ENCODE measurements at regions not wholly inside any gene's neighbourhood (a gene's known extent, or its start where the extent isn't known, plus 50 kb on each side); places are given as distances from the start of the nearest gene placed in this dataset.

GRCh38 chr18:8536231-8536630 lies 73.0 kb upstream of the RAB12 start:
- Histone ChIP-seq H3F3A (ENCODE audit: low read length, unreplicated experiment) (no peaks in the 10 kb centered on the region), H3K4me1 (ENCODE audit: insufficient read depth, low read length) (no peaks in the 10 kb centered on the region), H3K4me2 (ENCODE audit: low read length) (no peak overlapping the region), H2AFZ (ENCODE audit: low read length) (no peak overlapping the region), H3K79me2 (ENCODE audit: low read length) (no peaks in the 10 kb centered on the region), H3K9me2 (replicated peaks; ENCODE audit: low read length) (no peaks in the 10 kb centered on the region), H3K9me3 (ENCODE audit: low read length) (peaks cover 10% of the 10 kb centered on the region), H3K36me3 (ENCODE audit: low read depth, low read length) (no peaks in the 10 kb centered on the region), H3K4me3 (ENCODE audit: low read length) (no peak overlapping the region), H3K9ac (ENCODE audit: low read length) (no peak overlapping the region), H4K20me1 (ENCODE audit: low read length) (no peaks in the 10 kb centered on the region), H3K27me3 (ENCODE audit: low read length) (peaks cover 13% of the 10 kb centered on the region; the same call in 1 of the 2 replicates), H3K27ac (ENCODE audit: low read length) (no peak overlapping the region)
- CTCF ChIA-PET, result no interaction called here
- no TSS peak for BruUV-seq (replicated peaks)
- POLR2A ChIA-PET (ENCODE audit: unreplicated experiment), result no interaction called here
- DNase-seq, result no peak
- no peak for TF ChIP-seq EZH2 (IDR thresholded peaks at IDR 0.05; ENCODE audit: low read length, unreplicated experiment)
- no peak for TF ChIP-seq CTCF (conservative IDR thresholded peaks at IDR 0.05; ENCODE audit: low read depth, low read length)
- no peak for TF ChIP-seq EZH2phosphoT487 (IDR thresholded peaks at IDR 0.05; ENCODE audit: borderline replicate concordance, low read length)
- peak; percentile 60 for ATAC-seq
- intact Hi-C loops (cut with micrococcal nuclease), result no loop called here

- intact Hi-C loops (cut with micrococcal nuclease), result no loop called here
- no peaks in the 10 kb centered on the region for H3K36me3 ChIP-seq (ENCODE audit: low read depth, low read length)
- DNase-seq (no peak), ATAC-seq (no peak)
- POLR2A ChIA-PET (ENCODE audit: unreplicated experiment), result no interaction called here
- no peak overlapping the region for H3K27ac ChIP-seq (ENCODE audit: low read length)
- CTCF ChIA-PET, result no interaction called here
- peaks cover 17% of the 10 kb centered on the region; the same call in 1 of the 2 replicates for H3K27me3 ChIP-seq (ENCODE audit: low read length)
- TF ChIP-seq EZH2phosphoT487 (IDR thresholded peaks at IDR 0.05; ENCODE audit: borderline replicate concordance, low read length) (no peak), CTCF (conservative IDR thresholded peaks at IDR 0.05; ENCODE audit: low read depth, low read length) (no peak), EZH2 (IDR thresholded peaks at IDR 0.05; ENCODE audit: low read length, unreplicated experiment) (no peak)
- H3K79me2 ChIP-seq (ENCODE audit: low read length), result no peaks in the 10 kb centered on the region
- H3F3A ChIP-seq (ENCODE audit: low read length, unreplicated experiment), result no peaks in the 10 kb centered on the region
- no peak overlapping the region for H3K4me3 ChIP-seq (ENCODE audit: low read length)
- no peaks in the 10 kb centered on the region for H3K9me2 ChIP-seq (replicated peaks; ENCODE audit: low read length)
- BruUV-seq (replicated peaks), result no TSS peak
- H2AFZ ChIP-seq (ENCODE audit: low read length), result no peak overlapping the region
- H4K20me1 ChIP-seq (ENCODE audit: low read length), result no peaks in the 10 kb centered on the region
- 0 out of 2 replicates have a peak, but pooled peaks cover 3% of the 10 kb centered on the region for H3K9me3 ChIP-seq (ENCODE audit: low read length)
- no peak overlapping the region for H3K4me2 ChIP-seq (ENCODE audit: low read length)
- no peak overlapping the region for H3K9ac ChIP-seq (ENCODE audit: low read length)
- no peaks in the 10 kb centered on the region for H3K4me1 ChIP-seq (ENCODE audit: insufficient read depth, low read length)
These were observed 72.3 kb upstream of the RAB12 start for GRCh38 chr18:8536922-8537321.

GRCh38 chr18:8537400-8537799 lies 71.8 kb upstream of the RAB12 start:
- no peaks in the 10 kb centered on the region for H4K20me1 ChIP-seq (ENCODE audit: low read length)
- H3K27me3 ChIP-seq (ENCODE audit: low read length), result peaks cover 21% of the 10 kb centered on the region; the same call in 1 of the 2 replicates
- no peaks in the 10 kb centered on the region for H3K9me2 ChIP-seq (replicated peaks; ENCODE audit: low read length)
- ATAC-seq (no peak), DNase-seq (no peak)
- intact Hi-C loops (cut with micrococcal nuclease), result no loop called here
- TF ChIP-seq EZH2 (IDR thresholded peaks at IDR 0.05; ENCODE audit: low read length, unreplicated experiment) (no peak), CTCF (conservative IDR thresholded peaks at IDR 0.05; ENCODE audit: low read depth, low read length) (no peak), EZH2phosphoT487 (IDR thresholded peaks at IDR 0.05; ENCODE audit: borderline replicate concordance, low read length) (no peak)
- H3K4me3 ChIP-seq (ENCODE audit: low read length), result no peak overlapping the region
- no peak overlapping the region for H3K9ac ChIP-seq (ENCODE audit: low read length)
- POLR2A ChIA-PET (ENCODE audit: unreplicated experiment), result no interaction called here
- H2AFZ ChIP-seq (ENCODE audit: low read length), result no peak overlapping the region
- no peak overlapping the region for H3K27ac ChIP-seq (ENCODE audit: low read length)
- no peak overlapping the region for H3K4me2 ChIP-seq (ENCODE audit: low read length)
- H3F3A ChIP-seq (ENCODE audit: low read length, unreplicated experiment), result no peaks in the 10 kb centered on the region
- no TSS peak for BruUV-seq (replicated peaks)
- 0 out of 2 replicates have a peak, but pooled peaks cover under 1% of the 10 kb centered on the region for H3K9me3 ChIP-seq (ENCODE audit: low read length)
- H3K79me2 ChIP-seq (ENCODE audit: low read length), result no peaks in the 10 kb centered on the region
- no peaks in the 10 kb centered on the region for H3K36me3 ChIP-seq (ENCODE audit: low read depth, low read length)
- CTCF ChIA-PET, result no interaction called here
- H3K4me1 ChIP-seq (ENCODE audit: insufficient read depth, low read length), result no peaks in the 10 kb centered on the region
